ENCODE measurements at regions not wholly inside any gene's neighbourhood (a gene's known extent, or its start where the extent isn't known, plus 50 kb on each side); places are given as distances from the start of the nearest gene placed in this dataset.

DNA sequence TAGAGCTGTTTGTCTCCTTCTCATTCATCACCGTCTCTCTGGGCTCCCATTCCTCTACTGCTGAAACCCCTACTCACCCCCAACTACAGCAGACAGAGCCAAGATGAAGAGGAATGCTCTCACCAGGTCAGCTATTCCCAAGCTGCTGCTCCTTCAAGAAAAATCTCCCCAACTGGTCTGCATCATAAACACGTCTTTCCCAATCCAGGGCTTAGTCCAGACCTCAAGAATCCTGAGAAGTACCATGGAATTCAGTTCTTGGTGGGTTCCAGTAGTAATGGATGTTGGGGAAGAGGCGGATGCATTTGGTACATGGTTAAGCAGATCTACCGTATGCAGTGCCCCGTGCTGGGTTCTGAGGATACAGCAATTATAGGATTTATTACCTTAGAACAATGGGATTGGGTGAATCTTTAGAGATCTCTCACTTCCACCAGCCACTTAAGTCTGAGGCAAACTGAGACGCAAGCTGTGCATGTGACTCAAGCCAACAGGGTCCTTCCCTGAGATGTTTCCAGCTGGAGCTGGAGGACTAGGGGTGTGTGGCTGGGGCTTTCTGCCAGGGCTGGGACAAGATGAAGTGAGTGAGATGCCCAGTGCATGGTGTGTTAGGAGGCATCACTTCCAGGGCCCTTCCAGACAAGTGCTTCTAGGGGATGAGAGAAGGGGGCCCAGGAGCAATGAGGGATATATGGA is 232.7 kb upstream of the CDH5 start:
- no peak for DNase-seq

DNA sequence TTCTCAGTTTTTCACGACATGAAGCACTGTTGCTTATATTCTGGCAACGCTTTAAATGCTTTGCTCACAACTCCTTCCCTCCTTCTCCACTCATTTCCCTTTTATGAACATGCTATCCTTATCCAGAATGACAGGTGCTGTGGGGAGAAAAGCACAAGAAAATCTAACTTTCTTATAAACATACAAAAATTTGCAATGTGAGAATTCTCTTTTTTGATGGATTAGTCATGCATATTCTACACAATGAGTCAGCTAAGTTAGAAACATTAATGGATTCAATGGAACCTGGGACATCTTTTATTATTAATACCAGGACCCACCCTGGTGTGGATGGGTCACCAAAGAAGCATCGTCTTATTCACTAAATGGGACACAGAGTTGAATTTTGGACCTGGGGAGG is 234.6 kb upstream of the CDH5 start:
- no peak for DNase-seq

DNA sequence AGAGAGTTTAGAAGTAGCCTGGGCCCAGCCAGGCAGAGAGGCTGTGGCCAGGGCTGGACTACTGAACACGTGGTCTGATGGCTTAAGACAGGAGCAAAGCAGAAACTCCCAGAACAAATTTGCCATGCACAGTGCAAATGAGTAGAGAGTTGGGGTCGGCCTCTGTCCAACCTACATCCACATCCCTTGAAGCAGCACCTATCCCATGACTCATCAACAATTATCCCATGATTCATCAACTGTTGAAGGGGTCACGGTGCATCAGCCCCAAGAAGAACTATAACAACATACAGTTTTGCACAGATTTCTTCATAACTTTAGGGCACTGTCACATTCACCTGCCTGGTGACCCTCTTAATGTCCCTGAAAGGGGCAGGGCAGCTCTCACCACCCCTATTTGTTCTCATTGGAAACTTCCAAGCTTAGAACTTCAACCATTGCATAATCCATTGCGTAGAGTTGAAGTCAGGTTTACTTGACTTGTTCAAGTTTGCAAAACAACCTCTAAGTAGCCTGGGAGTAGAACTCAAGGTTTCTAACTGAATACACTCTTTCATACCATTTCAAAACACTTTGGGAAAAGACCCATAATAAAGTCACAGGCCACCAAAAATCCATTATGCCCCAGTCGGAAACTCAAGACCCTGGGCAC is 235.2 kb upstream of the CDH5 start:
- DNase-seq: no peak

- DNase-seq: no peak
Observed at GRCh38 chr16:66130296-66130905, 236.1 kb upstream of the CDH5 start.

- no peak for DNase-seq
Observed at GRCh38 chr16:66129196-66129595, 237.3 kb upstream of the CDH5 start.

DNA sequence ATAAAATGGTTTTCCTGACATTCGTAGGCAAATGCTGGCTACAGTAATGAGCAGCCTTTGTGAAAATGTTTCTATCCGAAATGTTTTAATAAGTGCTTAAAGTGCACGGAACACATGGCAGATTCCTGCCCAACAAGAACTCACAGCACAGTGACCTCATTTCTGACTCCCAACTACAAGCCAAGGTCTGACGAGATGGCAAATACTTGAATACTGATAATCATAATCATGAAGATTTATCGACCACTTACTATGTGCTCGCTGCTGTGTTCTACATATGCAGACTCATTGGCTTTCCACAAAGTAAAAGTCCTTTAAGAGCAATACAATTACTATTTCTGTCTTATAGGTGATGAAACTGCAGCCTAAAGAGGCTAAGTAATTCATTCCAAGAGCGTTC is 238.1 kb upstream of the CDH5 start:
- no peak for DNase-seq

- DNase-seq: peak in 1 of 2 experiments; percentile 1
Observed at GRCh38 chr16:66127459-66128370, 238.8 kb upstream of the CDH5 start.

- no peak for DNase-seq
Observed at GRCh38 chr16:66121466-66121865, 245.0 kb upstream of the CDH5 start.

- DNase-seq: no peak
Observed at GRCh38 chr16:66120656-66121055, 245.8 kb upstream of the CDH5 start.

GRCh38 chr16:66116163-66117002 is 250.1 kb upstream of the CDH5 start:
- DNase-seq: no peak

GRCh38 chr16:66115373-66115772 is 251.1 kb upstream of the CDH5 start:
- DNase-seq: peak in 1 of 2 experiments; percentile 8

DNA sequence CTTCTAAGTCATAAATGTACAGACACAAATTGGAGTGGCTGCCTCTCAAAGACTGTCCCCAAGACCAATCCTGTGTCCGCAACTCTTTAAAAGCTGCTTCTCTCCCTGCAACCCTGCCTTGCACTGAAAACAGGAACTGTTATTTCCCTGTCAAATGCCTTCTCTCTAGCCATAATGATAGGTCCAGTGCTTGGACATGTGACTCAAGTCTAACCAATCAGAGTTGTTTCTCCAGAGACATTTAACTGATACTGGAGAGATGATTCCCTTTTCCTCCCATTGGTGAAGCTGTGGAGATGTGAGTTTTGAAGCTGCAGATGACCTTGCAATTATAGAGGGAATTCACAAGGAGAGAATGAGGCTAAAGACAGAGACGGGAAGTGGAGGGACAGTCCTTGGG is 253.3 kb upstream of the CDH5 start:
- DNase-seq: no peak

GRCh38 chr16:66109677-66110076 is 256.8 kb upstream of the CDH5 start:
- DNase-seq: no peak

- no peak for DNase-seq
Observed at GRCh38 chr16:66107661-66108060, 258.8 kb upstream of the CDH5 start.

GRCh38 chr16:66103211-66103610 is 263.3 kb upstream of the CDH5 start:
- DNase-seq: no peak

GRCh38 chr16:66099306-66099705 is 267.2 kb upstream of the CDH5 start:
- DNase-seq: no peak

DNA sequence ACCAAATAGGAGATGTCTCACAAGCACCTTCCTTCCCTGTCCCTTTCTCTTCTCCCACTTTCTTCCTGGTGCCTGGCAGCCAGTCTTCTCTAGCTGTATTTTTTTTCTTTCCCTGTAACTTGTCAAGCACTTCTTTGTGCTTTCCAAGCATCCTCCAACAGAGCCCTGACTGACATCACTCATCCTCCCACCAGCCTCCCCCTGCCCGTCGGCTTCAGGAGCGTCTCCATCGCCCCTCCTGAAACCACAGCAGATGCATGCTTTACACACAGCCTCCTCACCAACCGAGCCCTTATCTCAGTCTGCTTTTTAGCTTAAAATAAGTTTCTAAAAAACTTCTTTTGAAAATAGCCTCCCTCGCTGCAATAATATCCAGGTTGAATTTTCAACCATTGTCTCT is 268.7 kb upstream of the CDH5 start:
- DNase-seq: no peak

- DNase-seq: no peak
Observed at GRCh38 chr16:66095676-66096075, 270.8 kb upstream of the CDH5 start.

GRCh38 chr16:66093191-66093590 is 273.3 kb upstream of the CDH5 start:
- no peak for DNase-seq

DNA sequence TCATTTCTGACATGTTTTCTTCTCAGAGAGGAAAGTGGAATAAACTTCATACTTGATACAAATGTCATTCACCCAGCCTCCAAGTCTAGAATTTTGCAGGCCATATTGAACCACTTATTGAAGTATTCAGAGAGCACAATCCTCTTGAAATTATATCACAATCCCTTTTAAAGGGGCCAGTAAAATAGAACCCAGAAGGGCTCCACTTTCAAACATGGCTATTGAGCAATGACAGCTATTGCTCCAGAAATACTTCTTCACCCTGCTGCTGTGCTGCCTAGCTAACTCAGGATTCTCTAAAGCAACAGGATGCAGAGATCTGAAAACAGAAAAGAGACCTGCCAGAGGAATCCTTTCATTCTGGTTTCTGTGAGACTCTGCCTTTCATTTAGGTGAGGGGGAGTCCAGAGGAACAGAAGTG is 275.0 kb upstream of the CDH5 start:
- no peak for DNase-seq

GRCh38 chr16:66088681-66089080 is 277.8 kb upstream of the CDH5 start:
- no peak for DNase-seq

- no peak for DNase-seq
Observed at GRCh38 chr16:66087308-66087707, 279.2 kb upstream of the CDH5 start.

Data from NCI-H526 (cell line).